Brain microvascular endothelial cell (primary cell): ENCODE measurements at regions not wholly inside any gene's neighbourhood (a gene's known extent, or its start where the extent isn't known, plus 50 kb on each side); places are given as distances from the start of the nearest gene placed in this dataset.
"Not testable (repeated sequence)": the region's sequence is repeated elsewhere in the genome, so short reads cannot be mapped to it uniquely, and the experiment has no call there.

Experiments
- DNase-seq: peaks from one replicate; pipeline ENCODE4 v3.0.0-alpha.2; 2020
- H3K27ac ChIP-seq: fragments of 250-450 bp; sonication (Bioruptor Pico); 2 replicates; pipeline ENCODE4 v1.5.1; 2020; ENCODE audit warnings: mild to moderate bottlenecking, moderate library complexity
- H3K27me3 ChIP-seq: fragments of 250-450 bp; sonication (Bioruptor Pico); replicated peaks from 2 replicates; pipeline ENCODE4 v1.5.1; 2020; ENCODE audit warnings: mild to moderate bottlenecking
- H3K36me3 ChIP-seq: fragments of 250-450 bp; sonication (Bioruptor Pico); replicated peaks from 2 replicates; pipeline ENCODE4 v1.5.1; 2020; ENCODE audit warnings: mild to moderate bottlenecking
- H3K4me3 ChIP-seq: 2 replicates; pipeline ENCODE4 v1.5.1; 2011; ENCODE audit warnings: low read depth, mild to moderate bottlenecking, control low read depth, low read length, moderate library complexity
- in situ Hi-C: cut with HindIII; loops from 2 replicates; pipeline ENCODE4 v1.10.0; 2017; ENCODE audit warnings: low sequenced_read_pairs, low pct_ligation_motif_present
- TF ChIP-seq, protein P1 (sequence below): IDR thresholded peaks from 2 replicates; pipeline ENCODE4 v1.5.1; 2011; ENCODE audit warnings: low read depth, mild to moderate bottlenecking, moderate library complexity, low read length, control low read depth, inconsistent platforms; ENCODE audit errors: missing control alignments

DNA sequence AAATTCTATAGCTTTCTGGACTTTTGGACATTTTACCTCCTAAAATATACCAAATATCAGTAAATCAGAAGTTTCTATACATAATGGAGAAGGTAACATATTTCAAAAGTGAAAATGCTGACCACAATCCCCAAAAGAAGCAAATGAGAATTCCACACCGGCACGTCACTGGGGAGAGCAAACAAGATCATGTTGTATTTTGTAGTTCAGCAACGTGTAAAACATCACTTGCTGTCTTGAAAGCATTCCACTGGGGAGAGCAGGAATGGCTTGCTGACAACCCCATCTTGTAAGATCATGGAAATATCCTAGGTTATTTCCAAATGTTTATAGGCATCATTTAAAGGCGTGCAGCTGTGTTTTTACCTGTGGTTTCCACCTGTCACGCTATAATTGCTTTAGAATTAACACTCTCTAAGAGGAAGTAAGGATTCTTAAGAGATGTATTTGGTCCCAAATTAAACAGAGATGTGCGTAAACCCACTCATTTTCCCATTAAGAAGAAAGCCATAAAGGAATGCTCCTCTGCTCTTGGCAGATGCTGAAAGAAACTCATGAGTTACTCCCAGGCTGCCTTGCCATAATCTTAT, 397.1 kb upstream of the POT1 start:
- no peak overlapping the region for H3K27ac ChIP-seq
- H3K4me3 ChIP-seq = no peak overlapping the region
- TF ChIP-seq, protein P1, sequence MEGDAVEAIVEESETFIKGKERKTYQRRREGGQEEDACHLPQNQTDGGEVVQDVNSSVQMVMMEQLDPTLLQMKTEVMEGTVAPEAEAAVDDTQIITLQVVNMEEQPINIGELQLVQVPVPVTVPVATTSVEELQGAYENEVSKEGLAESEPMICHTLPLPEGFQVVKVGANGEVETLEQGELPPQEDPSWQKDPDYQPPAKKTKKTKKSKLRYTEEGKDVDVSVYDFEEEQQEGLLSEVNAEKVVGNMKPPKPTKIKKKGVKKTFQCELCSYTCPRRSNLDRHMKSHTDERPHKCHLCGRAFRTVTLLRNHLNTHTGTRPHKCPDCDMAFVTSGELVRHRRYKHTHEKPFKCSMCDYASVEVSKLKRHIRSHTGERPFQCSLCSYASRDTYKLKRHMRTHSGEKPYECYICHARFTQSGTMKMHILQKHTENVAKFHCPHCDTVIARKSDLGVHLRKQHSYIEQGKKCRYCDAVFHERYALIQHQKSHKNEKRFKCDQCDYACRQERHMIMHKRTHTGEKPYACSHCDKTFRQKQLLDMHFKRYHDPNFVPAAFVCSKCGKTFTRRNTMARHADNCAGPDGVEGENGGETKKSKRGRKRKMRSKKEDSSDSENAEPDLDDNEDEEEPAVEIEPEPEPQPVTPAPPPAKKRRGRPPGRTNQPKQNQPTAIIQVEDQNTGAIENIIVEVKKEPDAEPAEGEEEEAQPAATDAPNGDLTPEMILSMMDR = no peak
- H3K36me3 ChIP-seq = no peaks in the 10 kb centered on the region
- H3K27me3 ChIP-seq = no peaks in the 10 kb centered on the region
- DNase-seq = peak; percentile 31
- in situ Hi-C loops = no loop called here

DNA sequence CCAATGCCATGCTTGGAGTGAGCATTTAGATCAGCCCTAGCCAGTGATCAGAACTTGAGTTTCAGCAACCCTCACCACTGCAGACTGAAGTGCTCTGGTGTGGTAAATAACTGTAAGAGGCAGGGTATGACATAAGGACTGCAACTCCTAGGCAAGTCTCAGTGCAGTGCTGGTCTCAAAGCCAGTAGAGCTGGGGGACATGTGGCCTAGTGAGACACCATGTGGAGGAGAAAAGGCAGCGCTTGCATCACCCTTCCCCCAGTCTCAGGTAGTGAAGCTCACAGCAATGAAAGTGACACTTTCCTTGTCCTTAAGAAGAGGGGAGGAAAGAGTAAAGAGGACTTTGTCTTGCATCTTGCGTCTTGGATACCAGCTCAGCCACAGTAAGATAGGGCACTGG, 386.8 kb upstream of the POT1 start:
- TF ChIP-seq, protein P1 = peak; percentile 39
- no peaks in the 10 kb centered on the region for H3K27me3 ChIP-seq
- no peaks in the 10 kb centered on the region for H3K36me3 ChIP-seq
- no peak overlapping the region for H3K27ac ChIP-seq
- peak; percentile 22 for DNase-seq
- H3K4me3 ChIP-seq = no peak overlapping the region
- in situ Hi-C loops = no loop called here

DNA sequence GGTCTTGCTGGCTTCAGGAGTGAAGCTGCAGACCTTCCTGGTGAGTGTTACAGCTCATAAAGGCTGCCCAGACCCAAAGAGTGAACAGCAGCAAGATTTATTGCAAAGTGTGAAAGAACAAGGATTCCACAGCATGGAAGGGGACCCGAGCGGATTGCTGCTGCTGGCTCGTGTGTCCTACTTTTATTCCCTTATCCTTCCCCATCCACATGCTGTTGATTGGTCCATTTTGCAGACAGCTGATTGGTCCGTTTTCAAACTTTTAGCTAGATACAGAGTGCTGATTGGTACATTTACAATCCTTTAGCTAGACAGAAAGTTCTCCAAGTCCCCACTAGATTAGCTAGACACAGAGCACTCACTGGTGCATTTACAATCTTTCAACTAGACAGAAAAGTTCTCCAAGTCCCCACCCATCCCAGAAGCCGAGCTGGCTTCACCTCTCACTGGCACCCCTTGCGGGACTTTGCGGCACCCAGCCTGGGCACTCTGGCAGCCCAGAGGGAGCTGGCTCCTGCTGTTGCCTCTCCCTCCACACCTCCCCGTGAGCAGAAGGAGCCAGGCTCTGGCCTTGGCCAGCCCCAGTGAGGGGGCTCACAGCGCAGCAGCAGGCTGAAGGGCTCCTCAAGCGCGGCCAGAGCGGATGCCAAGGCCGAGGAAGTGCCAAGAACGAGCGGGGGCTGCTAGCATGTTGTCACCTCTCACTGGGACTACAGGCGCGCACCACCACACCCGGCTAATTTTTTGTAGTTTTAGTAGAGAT, 369.6 kb upstream of the POT1 start:
- in situ Hi-C loops = no loop called here
- DNase-seq = no peak
- no peak overlapping the region for H3K4me3 ChIP-seq
- H3K36me3 ChIP-seq = no peaks in the 10 kb centered on the region
- TF ChIP-seq, protein P1 = no peak
- no peak overlapping the region for H3K27ac ChIP-seq
- H3K27me3 ChIP-seq = no peaks in the 10 kb centered on the region

DNA sequence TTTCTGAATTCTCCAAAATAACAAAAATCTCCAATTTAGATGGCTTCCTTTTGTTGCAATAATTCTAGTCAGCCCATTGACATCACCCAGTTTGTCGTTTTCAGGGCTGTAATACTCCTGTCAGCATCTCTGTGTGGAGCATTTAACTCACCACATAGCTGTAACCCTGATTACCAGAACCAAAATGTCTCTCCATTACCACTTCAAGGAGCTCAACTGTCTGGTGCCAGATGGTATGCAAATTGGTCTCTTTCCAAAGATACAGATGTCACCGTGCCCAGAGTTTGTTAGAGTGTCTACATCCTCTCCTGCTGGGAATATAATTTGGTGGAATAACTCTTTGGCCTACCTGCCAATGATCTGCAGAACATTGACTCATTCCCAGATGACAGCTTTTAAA, 350.3 kb upstream of the POT1 start:
- H3K36me3 ChIP-seq = no peaks in the 10 kb centered on the region
- no peaks in the 10 kb centered on the region for H3K27me3 ChIP-seq
- no peak overlapping the region for H3K4me3 ChIP-seq
- no peak overlapping the region for H3K27ac ChIP-seq
- in situ Hi-C loops = no loop called here
- TF ChIP-seq, protein P1 = no peak
- DNase-seq = no peak

DNA sequence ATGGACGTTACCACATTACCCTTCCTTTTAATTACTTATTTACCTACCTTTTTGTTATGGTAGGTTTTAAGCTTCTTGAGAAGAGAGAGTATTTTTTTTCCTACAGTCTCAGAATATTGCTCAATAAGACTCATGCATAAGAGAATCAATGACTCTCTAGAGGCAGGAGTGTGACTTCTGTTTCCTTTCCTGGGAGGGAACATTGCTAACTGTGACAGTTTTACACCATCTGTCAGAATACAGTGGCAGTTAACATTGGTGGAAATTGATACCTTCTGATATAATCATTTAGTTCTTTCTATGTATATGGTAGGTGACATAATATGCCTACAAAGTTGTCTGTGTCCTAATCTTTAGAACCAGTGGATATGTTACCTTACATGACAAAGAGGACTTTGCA, 348.7 kb upstream of the POT1 start:
- DNase-seq = no peak
- no peak overlapping the region for H3K4me3 ChIP-seq
- in situ Hi-C loops = no loop called here
- H3K36me3 ChIP-seq = no peaks in the 10 kb centered on the region
- H3K27ac ChIP-seq = no peak overlapping the region
- TF ChIP-seq, protein P1 = no peak
- no peaks in the 10 kb centered on the region for H3K27me3 ChIP-seq

DNA sequence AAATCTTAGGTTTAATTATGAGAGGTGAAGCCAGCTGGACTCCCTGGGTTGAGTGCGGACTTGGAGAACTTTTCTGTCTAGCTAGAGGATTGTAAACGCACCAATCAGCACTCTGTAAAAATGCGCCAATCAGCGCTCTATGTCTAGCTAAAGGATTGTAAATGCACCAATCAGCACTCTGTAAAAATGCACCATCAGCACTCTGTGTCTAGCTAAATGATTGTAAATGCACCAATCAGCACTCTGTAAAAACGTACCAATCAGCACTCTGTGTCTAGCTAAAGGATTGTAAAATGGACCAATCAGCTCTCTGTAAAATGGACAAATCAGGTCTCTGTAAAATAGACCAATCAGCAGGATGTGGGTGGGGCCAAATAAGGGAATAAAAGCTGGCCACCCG, 345.1 kb upstream of the POT1 start:
- H3K36me3 ChIP-seq, in situ Hi-C loops, H3K27ac ChIP-seq: not testable (repeated sequence)

DNA sequence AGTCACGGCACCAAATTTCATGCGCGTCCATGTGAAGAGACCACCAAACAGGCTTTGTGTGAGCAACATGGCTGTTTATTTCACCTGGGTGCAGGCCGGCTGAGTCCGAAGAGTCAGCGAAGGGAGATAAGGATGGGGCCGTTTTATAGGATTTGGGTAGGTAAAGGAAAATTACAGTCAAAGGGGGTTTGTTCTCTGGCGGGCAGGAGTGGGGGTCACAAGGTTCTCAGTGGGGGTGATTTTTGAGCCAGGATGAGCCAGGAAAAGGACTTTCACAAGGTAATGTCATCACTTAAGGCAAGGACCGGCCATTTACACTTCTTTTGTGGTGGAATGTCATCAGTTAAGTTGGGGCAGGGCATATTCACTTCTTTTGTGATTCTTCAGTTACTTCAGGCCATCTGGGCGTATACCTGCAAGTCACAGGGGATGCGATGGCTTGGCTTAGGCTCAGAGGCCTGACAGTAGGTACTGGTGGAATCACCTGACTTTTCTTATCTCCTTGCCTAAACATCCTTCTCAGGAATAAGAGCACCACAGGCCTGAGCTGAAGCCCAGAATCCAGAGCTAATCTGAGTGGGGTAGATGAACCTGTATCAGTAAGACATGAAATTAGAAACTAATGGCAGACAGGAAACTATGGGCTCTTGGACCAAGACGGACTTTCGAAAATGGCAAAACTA, 334.7 kb upstream of the POT1 start:
- in situ Hi-C loops, H3K36me3 ChIP-seq, H3K27ac ChIP-seq: not testable (repeated sequence)

More for the DNA sequence above, 345.1 kb upstream of the POT1 start:
- not testable (repeated sequence) for DNase-seq, H3K4me3 ChIP-seq, H3K27me3 ChIP-seq

DNA sequence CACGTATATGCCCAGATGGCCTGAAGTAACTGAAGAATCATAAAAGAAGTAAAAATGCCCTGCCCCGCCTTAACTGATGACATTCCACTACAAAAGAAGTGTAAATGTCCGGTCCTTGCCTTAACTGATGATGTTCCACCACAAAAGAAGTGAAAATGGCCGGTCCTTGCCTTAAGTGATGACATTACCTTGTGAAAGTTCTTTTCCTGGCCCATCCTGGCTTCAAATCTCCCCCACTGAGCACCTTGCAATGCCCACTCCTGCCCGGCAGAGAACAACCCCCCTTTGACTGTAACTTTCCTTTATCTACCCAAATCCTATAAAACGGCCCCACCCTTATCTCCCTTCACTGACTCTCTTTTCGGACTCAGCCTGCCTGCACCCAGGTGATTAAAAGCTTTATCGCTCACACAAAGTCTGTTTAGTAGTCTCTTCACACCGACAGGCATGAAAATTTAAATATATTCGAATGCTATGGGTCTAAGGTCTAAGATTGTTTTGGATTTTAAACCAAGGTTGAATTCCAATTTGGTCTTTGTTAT, 329.3 kb upstream of the POT1 start:
- H3K36me3 ChIP-seq, H3K4me3 ChIP-seq, H3K27ac ChIP-seq, DNase-seq, H3K27me3 ChIP-seq, in situ Hi-C loops: not testable (repeated sequence)

More for the DNA sequence above, 334.7 kb upstream of the POT1 start:
- DNase-seq, H3K27me3 ChIP-seq, H3K4me3 ChIP-seq: not testable (repeated sequence)
